H9 (cell line): ENCODE measurements at regions not wholly inside any gene's neighbourhood (a gene's known extent, or its start where the extent isn't known, plus 50 kb on each side); places are given as distances from the start of the nearest gene placed in this dataset.

ENCODE experiments used
- DNase-seq: peaks from one replicate; pipeline ENCODE4 v3.0.0-alpha.2; 2017
- H2AFZ ChIP-seq: one replicate; pipeline ENCODE4 v1.6.1; 2013; ENCODE audit warnings: mild to moderate bottlenecking, low read length, control low read depth, moderate library complexity
- H2AK5ac ChIP-seq: 2 replicates; pipeline ENCODE4 v1.6.1; 2013; ENCODE audit warnings: low read length, control low read depth, mixed read lengths; ENCODE audit not compliant: insufficient read length
- H2BK120ac ChIP-seq: one replicate; pipeline ENCODE4 v1.6.1; 2013; ENCODE audit warnings: low read depth, mild to moderate bottlenecking, low read length, control low read depth, inconsistent platforms; ENCODE audit not compliant: poor library complexity, severe bottlenecking
- H2BK12ac ChIP-seq: 2 replicates; pipeline ENCODE4 v1.6.1; 2013; ENCODE audit warnings: low read length, control low read depth, mixed read lengths, low read depth; ENCODE audit not compliant: insufficient read length
- H2BK15ac ChIP-seq: 2 replicates; pipeline ENCODE4 v1.6.1; 2013; ENCODE audit warnings: low read depth, low read length, control low read depth
- H2BK20ac ChIP-seq: one replicate; pipeline ENCODE4 v1.6.1; 2013; ENCODE audit warnings: low read depth, mild to moderate bottlenecking, low read length, control low read depth, inconsistent platforms; ENCODE audit not compliant: poor library complexity, severe bottlenecking
- H2BK5ac ChIP-seq: 2 replicates; pipeline ENCODE4 v1.6.1; 2013; ENCODE audit warnings: low read length, control low read depth, mixed read lengths; ENCODE audit not compliant: insufficient read length
- H3K14ac ChIP-seq: 2 replicates; pipeline ENCODE4 v1.6.1; 2013; ENCODE audit warnings: low read length, control low read depth; ENCODE audit not compliant: insufficient read depth
- H3K18ac ChIP-seq: 2 replicates; pipeline ENCODE4 v1.6.1; 2013; ENCODE audit warnings: low read depth, mild to moderate bottlenecking, mixed read lengths, low read length, control low read depth; ENCODE audit not compliant: insufficient read length
- H3K23ac ChIP-seq: 2 replicates; pipeline ENCODE4 v1.6.1; 2013; ENCODE audit warnings: low read length, control low read depth, mixed read lengths, low read depth; ENCODE audit not compliant: insufficient read length
- H3K23me2 ChIP-seq: 2 replicates; pipeline ENCODE4 v1.6.1; 2013; ENCODE audit warnings: low read depth, mild to moderate bottlenecking, mixed read lengths, low read length, control low read depth; ENCODE audit not compliant: insufficient read length, poor library complexity, severe bottlenecking
- H3K27ac ChIP-seq: 2 replicates; pipeline ENCODE4 v1.5.1; 2013; ENCODE audit warnings: low read length, control low read depth, mixed read lengths, low read depth; ENCODE audit not compliant: insufficient read length
- H3K27me3 ChIP-seq: 2 replicates; pipeline ENCODE4 v1.6.1; 2013; ENCODE audit warnings: low read length, control low read depth, inconsistent platforms; ENCODE audit not compliant: insufficient read depth
- H3K4ac ChIP-seq: 2 replicates; pipeline ENCODE4 v1.6.1; 2013; ENCODE audit warnings: low read depth, mild to moderate bottlenecking, control low read depth, inconsistent platforms, low read length, moderate library complexity
- H3K4me1 ChIP-seq: 2 replicates; pipeline ENCODE4 v1.6.1; 2013; ENCODE audit warnings: low read length, control low read depth, inconsistent platforms; ENCODE audit not compliant: insufficient read depth
- H3K4me2 ChIP-seq: 2 replicates; pipeline ENCODE4 v1.6.1; 2013; ENCODE audit warnings: low read length, control low read depth, mixed read lengths; ENCODE audit not compliant: insufficient read length, insufficient read depth
- H3K56ac ChIP-seq: 2 replicates; pipeline ENCODE4 v1.6.1; 2013; ENCODE audit warnings: low read depth, mild to moderate bottlenecking, mixed read lengths, low read length, control low read depth; ENCODE audit not compliant: insufficient read length
- H3K79me1 ChIP-seq: 2 replicates; pipeline ENCODE4 v1.6.1; 2013; ENCODE audit warnings: low read depth, mild to moderate bottlenecking, moderate library complexity, low read length, control low read depth, inconsistent platforms; ENCODE audit not compliant: insufficient read depth, poor library complexity, severe bottlenecking
- H3K79me2 ChIP-seq: 2 replicates; pipeline ENCODE4 v1.6.1; 2013; ENCODE audit warnings: low read length, control low read depth, inconsistent platforms; ENCODE audit not compliant: insufficient read depth
- H3K9ac ChIP-seq: 2 replicates; pipeline ENCODE4 v1.6.1; 2013; ENCODE audit warnings: low read length, control low read depth, mixed read lengths; ENCODE audit not compliant: insufficient read length; ENCODE audit errors: extremely low read depth
- H3K9me3 ChIP-seq: one replicate; pipeline ENCODE4 v1.6.1; 2013; ENCODE audit warnings: low read depth, low read length, inconsistent platforms; ENCODE audit not compliant: control insufficient read depth
- H3T11ph ChIP-seq: one replicate; pipeline ENCODE4 v1.6.1; 2013; ENCODE audit warnings: mild to moderate bottlenecking, low read length, control low read depth, inconsistent platforms
- H4K20me1 ChIP-seq: one replicate; pipeline ENCODE4 v1.6.1; 2013; ENCODE audit not compliant: control insufficient read depth, insufficient read length, insufficient read depth
- H4K5ac ChIP-seq: 2 replicates; pipeline ENCODE4 v1.6.1; 2013; ENCODE audit warnings: low read depth, mild to moderate bottlenecking, mixed read lengths, low read length, control low read depth; ENCODE audit not compliant: insufficient read length
- H4K8ac ChIP-seq: replicated peaks from 2 replicates; pipeline ENCODE4 v1.6.1; 2013; ENCODE audit warnings: low read length, control low read depth, mixed read lengths, low read depth; ENCODE audit not compliant: insufficient read length
- H4K91ac ChIP-seq: 2 replicates; pipeline ENCODE4 v1.6.1; 2013; ENCODE audit warnings: low read depth, mild to moderate bottlenecking, moderate library complexity, mixed read lengths, low read length, control low read depth; ENCODE audit not compliant: insufficient read length
- H3K27ac Mint-ChIP-seq, 3 experiments: 2 replicates in 2 of 3; 3 replicates in 1 of 3; pipeline ENCODE4 v1.8.0; 2020 to 2021; ENCODE audit warnings: mixed read lengths in 3 of 3, mild to moderate bottlenecking in 1 of 3, moderate library complexity in 1 of 3
- H3K27me3 Mint-ChIP-seq: 2 replicates; pipeline ENCODE4 v1.8.0; 2021; ENCODE audit warnings: low read depth, mild to moderate bottlenecking, moderate library complexity, mixed read lengths
- H3K36me3 Mint-ChIP-seq, 3 experiments: 2 replicates in 2 of 3; 3 replicates in 1 of 3; pipeline ENCODE4 v1.8.0; 2020 to 2021; ENCODE audit warnings: low read depth in 3 of 3, mixed read lengths in 3 of 3; ENCODE audit not compliant: insufficient read depth in 1 of 3
- H3K4me1 Mint-ChIP-seq, 2 experiments: 2 replicates each; pipeline ENCODE4 v1.8.0; 2020; ENCODE audit warnings: mixed read lengths in 2 of 2
- H3K4me3 Mint-ChIP-seq, 2 experiments: 2 replicates in 1 of 2; 3 replicates in 1 of 2; pipeline ENCODE4 v1.8.0; 2020 to 2021; ENCODE audit warnings: mild to moderate bottlenecking in 2 of 2, mixed read lengths in 2 of 2, moderate library complexity in 1 of 2
- H3K9me3 Mint-ChIP-seq, 2 experiments: 2 replicates in 1 of 2; 3 replicates in 1 of 2; pipeline ENCODE4 v1.8.0; 2020; ENCODE audit warnings: mild to moderate bottlenecking in 2 of 2, mixed read lengths in 2 of 2, moderate library complexity in 1 of 2
- TF ChIP-seq, protein P1 (sequence below): fragments of 200-600 bp; sonication (generic); conservative IDR thresholded peaks from 3 replicates; pipeline ENCODE4 v1.8.0; 2021; ENCODE audit warnings: antibody characterized with exemption, mild to moderate bottlenecking

DNA sequence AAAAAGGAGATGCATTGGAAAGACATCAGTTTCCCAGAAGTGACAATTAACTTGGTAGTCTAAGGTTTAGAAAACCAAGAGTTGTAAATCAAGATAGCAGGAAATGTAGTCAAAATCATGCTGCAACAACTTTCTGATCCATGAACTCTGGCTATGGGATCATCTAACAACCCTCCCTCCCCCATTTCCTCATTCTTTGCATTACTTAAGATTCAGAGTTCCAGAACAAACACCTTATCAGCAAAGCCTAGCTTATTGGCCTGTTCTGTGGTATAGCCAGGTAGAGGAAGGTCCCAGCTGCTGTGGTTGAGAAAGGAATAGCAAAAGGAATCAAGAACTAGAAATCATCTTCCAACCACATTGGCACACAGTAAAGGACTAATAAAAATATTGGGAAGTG lies 651.1 kb downstream of the METTL15 start:
- no peaks in the 10 kb centered on the region for H3K9me3 ChIP-seq
- H3K4me1 ChIP-seq, result peaks cover 6% of the 10 kb centered on the region; the same call in 1 of the 2 replicates
- no peak overlapping the region for H4K8ac ChIP-seq
- H3K4ac ChIP-seq, result no peak overlapping the region
- no peaks in the 10 kb centered on the region for H3K79me1 ChIP-seq
- H3K18ac ChIP-seq, result no peak overlapping the region
- H3K4me2 ChIP-seq, result no peak overlapping the region
- Mint-ChIP-seq H3K27ac (no peak overlapping the region; a peak in 1 of 7 replicates), H3K4me1 (peaks cover 13 to 25% of the 10 kb centered on the region in 2 experiments), H3K36me3 (no peaks in the 10 kb centered on the region), H3K27me3 (no peaks in the 10 kb centered on the region), H3K9me3 (no peaks in the 10 kb centered on the region), H3K4me3 (no peak overlapping the region)
- no peak overlapping the region for H2BK5ac ChIP-seq
- H2BK15ac ChIP-seq, result no peak overlapping the region
- no peak overlapping the region for H2BK120ac ChIP-seq
- H3K23ac ChIP-seq, result no peak overlapping the region
- no peak for DNase-seq
- no peaks in the 10 kb centered on the region for H3K27me3 ChIP-seq
- no peaks in the 10 kb centered on the region for H3K23me2 ChIP-seq
- H2AK5ac ChIP-seq, result no peak overlapping the region
- no peak overlapping the region for H4K5ac ChIP-seq
- no peaks in the 10 kb centered on the region for H4K20me1 ChIP-seq
- no peak overlapping the region for H4K91ac ChIP-seq
- H3K27ac ChIP-seq, result no peak overlapping the region
- H3K56ac ChIP-seq, result no peak overlapping the region
- no peak overlapping the region for H3K14ac ChIP-seq
- H2AFZ ChIP-seq, result no peak overlapping the region
- H3K9ac ChIP-seq, result no peak overlapping the region
- H2BK20ac ChIP-seq, result no peak overlapping the region
- H3T11ph ChIP-seq, result no peak overlapping the region
- TF ChIP-seq, protein P1, sequence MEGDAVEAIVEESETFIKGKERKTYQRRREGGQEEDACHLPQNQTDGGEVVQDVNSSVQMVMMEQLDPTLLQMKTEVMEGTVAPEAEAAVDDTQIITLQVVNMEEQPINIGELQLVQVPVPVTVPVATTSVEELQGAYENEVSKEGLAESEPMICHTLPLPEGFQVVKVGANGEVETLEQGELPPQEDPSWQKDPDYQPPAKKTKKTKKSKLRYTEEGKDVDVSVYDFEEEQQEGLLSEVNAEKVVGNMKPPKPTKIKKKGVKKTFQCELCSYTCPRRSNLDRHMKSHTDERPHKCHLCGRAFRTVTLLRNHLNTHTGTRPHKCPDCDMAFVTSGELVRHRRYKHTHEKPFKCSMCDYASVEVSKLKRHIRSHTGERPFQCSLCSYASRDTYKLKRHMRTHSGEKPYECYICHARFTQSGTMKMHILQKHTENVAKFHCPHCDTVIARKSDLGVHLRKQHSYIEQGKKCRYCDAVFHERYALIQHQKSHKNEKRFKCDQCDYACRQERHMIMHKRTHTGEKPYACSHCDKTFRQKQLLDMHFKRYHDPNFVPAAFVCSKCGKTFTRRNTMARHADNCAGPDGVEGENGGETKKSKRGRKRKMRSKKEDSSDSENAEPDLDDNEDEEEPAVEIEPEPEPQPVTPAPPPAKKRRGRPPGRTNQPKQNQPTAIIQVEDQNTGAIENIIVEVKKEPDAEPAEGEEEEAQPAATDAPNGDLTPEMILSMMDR, result no peak
- no peak overlapping the region for H2BK12ac ChIP-seq
- no peaks in the 10 kb centered on the region for H3K79me2 ChIP-seq
